ENCODE measurements at regions not wholly inside any gene's neighbourhood (a gene's known extent, or its start where the extent isn't known, plus 50 kb on each side); places are given as distances from the start of the nearest gene placed in this dataset.
"Not testable (repeated sequence)": the region's sequence is repeated elsewhere in the genome, so short reads cannot be mapped to it uniquely, and the experiment has no call there.

DNA sequence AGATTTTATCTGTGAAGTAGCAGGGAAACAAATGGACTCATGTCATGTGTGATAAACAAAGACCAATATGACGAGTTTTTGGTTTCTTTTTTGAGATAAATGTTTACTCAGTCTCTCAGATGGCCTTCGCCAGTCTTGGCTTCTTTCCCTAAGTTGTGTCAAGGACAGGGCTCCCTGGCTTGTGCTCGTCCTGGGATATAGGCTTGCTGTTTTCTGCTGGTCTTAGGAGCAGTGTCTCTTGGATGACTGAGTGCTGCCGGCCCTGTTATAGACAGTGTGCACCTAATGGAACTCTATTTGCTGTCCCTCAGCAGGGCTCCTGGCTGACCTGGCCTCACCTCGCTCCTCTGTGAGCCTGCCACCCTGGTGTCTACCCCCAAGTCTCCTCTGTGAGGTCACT lies 324.1 kb upstream of the SYNCRIP start:
- DNase-seq (ENCODE audit: low read depth in 2 of 2) = no peak

DNA sequence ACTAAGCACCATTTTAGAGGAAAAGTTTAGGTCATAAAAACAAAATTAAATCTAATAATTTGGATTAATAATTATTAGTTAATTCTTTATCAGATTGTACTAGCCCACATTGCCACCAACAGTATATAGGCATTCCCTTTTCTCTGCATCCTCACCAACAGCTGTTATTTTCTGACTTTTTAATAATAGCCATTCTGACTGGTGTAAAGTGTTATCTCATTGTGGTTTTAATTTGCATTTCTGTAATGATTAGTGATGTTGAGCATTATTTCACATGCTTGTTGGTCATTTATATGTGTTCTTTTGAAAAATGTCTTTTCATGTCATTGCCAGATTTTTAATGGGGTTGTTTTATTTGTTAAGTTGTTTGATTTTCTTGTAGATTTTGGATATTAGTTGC lies 319.1 kb upstream of the SYNCRIP start:
- DNase-seq (ENCODE audit: low read depth in 2 of 2) = no peak

DNA sequence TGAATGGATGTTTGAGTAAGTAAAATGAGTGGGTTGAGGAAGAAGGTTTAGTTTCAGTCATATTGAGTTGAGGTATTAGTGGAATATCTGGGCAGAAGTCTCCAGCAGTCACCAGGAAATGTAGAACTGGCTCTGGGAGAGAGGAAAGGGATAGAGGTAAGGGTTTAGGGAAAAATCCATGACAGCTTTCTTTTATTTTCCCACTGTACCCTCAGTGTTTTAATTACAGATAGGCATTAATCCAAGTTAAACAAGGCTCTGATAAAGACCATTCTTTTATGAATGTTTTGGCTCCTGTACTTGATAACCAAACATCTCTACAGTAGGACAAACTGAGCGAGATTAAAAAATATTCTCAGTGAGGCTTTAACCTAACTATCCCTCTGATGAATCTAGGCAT lies 318.4 kb upstream of the SYNCRIP start:
- DNase-seq (ENCODE audit: low read depth in 2 of 2) = no peak

DNA sequence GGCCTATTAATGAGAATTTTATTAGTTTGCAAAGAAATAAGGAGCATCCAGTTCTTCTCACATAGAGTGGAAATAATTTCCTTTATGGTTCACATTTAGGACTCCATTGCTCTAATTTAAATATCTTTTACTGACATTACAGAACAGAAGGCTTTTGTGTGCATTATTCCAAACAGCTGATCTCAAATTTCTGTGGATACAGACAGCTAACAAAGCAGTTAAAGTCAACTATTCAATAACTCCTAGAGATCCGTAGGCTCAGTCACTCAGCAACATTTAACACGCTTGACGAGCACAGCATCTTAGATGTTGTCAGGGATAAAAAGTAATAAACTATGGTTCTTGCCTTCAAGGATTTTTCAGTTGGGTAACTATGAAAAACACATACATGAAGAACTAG lies 305.8 kb upstream of the SYNCRIP start:
- no peak for DNase-seq (ENCODE audit: low read depth in 2 of 2)

DNA sequence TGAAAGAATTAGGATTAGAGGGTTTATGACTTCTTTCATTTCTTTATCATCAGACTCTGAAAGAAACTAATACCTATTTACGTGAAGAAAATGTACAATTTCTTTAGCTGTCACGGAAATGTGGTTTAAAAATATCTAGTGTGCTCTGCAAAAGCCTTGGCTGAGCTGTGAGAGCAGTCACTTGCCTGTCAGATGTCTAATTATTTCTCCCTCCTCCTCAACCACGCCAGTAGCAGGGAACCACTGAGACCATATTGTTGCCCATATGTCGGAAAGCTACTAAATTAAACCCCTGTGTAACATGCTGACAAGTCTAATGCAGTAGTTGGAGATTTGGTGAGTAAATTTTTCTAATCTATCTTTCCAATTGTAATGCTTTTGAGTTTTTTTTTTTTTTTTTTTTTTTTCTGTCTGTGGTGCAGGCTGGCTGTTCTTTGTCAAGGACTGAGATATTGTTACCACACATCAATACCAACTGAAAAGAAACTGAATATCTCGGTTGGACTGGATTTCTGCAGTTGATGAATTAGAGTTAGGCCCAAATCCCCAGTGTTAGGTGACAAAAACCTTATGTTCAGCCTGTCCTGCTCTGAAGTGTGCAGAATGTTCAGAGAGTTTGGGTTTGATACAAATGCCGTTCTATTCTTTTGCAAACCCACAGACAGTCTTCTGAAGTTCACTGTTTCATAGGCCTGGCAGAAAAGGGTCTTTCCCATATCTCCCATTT lies 302.9 kb upstream of the SYNCRIP start:
- no peak for DNase-seq (ENCODE audit: low read depth in 2 of 2)

DNA sequence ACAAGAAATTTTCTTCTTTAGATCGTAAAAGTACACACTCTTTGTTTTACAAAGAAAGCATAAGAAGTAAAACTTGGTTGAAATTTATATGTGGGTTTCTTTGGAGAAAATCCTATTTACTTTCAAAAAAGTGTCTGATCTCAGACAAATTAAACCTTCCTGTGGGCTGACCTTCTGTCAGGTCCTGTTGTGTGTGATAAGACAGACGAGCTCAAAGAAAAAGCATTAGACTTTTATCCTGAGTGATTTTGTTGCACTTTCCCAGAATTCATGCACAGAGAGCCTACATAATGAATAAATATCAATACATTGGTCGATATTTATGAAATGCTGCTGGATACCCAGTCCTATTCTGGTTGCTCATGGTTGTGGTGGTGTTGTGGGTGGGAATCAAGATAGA lies 302.1 kb upstream of the SYNCRIP start:
- DNase-seq (ENCODE audit: low read depth in 2 of 2) = no peak

DNA sequence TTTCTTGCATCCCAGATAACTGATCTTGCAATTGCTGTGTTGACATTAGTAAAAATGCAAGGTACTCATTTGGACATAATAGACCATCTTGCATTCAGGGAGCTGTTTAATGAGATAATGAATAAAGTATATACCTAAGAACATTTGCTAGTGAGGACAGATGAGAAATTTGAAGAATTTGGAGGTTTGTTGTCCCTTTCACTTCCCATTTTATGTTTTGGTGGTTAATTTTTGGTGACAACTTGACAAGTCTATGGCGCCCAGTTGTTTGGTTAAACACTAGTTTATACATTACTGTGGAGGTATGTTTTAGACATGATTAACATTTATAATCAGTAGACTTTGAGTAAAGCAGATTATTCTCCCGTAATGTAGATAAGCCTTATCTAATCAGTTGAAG lies 300.2 kb upstream of the SYNCRIP start:
- no peak for DNase-seq (ENCODE audit: low read depth in 2 of 2)

DNA sequence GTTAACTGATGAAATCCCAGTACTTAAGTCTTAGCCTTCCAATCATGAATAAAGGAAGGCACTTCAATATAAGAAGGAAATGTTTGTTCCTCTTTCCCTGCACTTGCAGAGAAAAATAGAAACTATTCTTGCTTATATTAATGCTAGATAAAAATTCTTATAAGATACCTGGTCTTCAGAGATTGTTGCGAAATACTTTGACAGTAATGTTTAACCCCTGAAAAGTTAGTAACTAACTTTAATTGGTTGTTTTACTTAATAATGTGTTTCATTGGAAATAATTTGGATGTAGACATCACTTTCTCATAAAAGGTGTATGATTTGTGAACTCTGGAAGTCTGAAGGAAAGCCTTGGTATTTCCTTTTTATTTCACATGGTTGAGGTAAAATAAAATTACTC lies 294.2 kb upstream of the SYNCRIP start:
- no peak for DNase-seq (ENCODE audit: low read depth in 2 of 2)

DNA sequence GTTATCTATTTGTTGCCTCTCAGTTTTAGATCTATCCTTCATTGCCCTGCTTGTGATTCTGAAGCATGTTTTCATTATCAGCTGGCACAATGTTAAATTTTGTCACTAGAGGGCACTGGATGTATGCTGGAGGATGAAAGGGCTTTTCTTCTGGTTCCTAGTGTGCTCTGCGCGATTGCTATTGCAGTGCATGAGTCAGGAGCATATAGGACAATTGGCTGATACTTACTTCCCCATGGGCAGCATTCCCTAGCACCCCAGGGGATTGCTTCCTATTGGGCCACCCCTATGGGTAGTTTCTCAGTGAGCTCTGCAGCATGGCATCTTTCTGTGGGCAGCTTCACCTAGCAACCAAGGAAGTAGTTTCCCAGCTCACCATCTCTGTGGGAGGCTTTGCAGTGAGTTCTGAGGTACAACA lies 280.3 kb upstream of the SYNCRIP start:
- DNase-seq (ENCODE audit: low read depth in 2 of 2) = no peak

DNA sequence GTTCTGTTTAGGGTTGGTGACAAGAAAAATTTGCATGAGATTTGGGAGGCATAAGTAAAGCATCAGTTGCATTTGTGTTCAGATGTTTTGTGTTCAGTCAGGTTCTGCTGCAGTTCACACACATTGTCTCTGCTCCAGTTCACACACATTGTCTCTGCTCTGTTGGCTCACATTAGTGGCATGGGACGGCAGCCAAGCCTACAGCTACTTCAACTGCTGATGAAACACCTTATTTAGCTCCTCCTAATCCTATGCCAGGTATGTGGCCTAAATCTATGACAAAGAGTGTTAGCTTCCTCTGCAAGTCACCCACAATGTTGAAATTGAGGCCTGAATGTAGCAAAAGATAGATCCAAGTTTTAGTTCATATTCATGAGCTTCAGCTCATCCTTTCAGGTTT lies 278.1 kb upstream of the SYNCRIP start:
- no peak for DNase-seq (ENCODE audit: low read depth in 2 of 2)

DNA sequence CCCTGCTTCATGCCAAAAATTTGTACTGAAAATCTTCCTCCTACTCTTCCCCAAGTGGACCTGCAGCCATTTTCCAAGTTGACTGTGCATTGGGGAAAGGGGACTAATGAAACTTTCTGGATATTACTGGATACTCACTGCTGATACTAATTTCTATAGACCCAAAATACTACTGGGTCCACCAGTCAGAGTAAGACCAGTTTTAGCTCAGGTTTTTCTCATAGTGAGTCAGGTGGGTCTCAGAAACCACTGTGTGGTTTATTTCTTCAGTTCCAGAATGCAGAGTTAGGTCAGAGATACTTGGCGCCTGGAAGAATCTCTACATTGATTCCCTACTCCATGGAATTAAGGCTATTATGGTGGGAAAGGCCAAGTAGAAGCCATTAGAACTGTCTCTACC lies 274.8 kb upstream of the SYNCRIP start:
- no peak for DNase-seq (ENCODE audit: low read depth in 2 of 2)

DNA sequence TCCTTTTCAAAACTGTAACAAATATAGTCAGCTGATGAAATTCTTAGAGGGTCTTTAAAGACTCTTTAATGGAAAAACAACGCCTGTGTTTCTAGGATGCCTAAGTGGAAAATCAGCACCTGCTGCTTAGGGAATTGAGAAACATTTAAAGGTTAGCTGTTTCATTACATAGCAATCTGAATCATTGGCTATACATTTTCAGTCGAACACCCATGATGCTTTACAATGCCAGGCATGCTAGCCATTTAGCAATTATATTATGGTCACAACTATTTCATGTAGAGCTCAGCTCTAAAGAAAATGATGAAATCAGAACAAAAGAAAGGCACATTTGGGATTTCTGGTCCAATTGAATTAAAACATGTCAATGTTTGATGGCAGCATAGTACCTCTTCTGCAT lies 270.3 kb upstream of the SYNCRIP start:
- no peak for DNase-seq (ENCODE audit: low read depth in 2 of 2)

DNA sequence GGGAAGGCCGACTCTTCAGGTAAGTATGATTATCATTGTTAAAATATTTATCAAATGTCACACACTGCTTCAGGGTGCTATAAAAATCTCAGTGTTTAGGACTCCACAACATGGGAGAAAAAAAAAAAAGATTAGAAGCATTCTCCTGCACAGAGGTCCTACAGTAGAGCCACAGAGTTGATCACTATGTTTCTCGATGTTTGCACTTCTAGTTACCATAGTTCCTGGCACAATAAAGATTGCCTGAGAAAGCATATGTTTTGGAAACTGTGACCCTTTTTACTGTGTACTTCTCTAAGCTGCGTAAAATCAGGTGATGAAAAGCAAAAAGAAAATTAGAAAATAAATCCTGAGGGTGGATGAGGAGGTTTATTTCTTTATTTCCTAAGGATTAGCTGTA lies 269.9 kb upstream of the SYNCRIP start:
- no peak for DNase-seq (ENCODE audit: low read depth in 2 of 2)

DNA sequence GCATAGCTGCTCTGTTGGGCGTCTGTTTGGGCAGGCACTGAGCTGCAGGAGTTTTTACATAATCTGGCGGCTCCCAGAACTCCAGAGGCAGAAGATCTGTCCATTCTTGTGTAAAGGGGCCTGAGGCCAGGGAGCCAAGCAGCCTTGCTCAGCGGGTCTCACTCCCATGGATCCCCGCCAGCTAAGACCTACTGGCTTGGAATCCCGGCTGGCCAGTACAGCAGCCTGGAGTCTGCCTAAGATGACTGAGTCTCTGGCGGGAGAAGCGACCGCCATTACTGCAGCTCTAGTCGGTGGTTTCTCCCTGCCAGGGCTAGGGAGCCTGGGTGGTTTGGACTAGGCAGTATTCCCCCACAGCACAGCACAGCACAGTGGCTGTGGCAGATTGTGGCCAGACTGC lies 268.4 kb upstream of the SYNCRIP start:
- DNase-seq (ENCODE audit: low read depth in 2 of 2) = no peak

DNA sequence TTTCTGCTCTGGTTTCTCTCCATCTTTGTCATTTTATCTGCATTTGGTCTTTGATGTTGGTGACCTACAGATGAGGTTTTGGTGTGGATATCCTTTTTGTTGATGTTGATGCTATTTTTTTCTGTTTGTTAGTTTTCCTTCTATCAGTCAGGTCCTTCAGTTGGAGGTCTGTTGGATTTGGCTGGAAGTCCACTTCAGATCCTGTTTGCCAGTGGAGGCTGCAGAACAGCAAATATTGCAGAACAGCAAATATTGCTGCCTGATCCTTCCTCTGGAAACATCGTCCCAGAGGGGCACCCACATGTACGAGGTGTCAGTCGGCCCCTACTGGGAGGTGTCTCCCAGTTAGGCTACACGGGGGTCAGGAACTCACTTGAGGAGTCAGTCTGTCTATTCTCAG lies 265.4 kb upstream of the SYNCRIP start:
- DNase-seq (ENCODE audit: low read depth in 2 of 2) = not testable (repeated sequence)

DNA sequence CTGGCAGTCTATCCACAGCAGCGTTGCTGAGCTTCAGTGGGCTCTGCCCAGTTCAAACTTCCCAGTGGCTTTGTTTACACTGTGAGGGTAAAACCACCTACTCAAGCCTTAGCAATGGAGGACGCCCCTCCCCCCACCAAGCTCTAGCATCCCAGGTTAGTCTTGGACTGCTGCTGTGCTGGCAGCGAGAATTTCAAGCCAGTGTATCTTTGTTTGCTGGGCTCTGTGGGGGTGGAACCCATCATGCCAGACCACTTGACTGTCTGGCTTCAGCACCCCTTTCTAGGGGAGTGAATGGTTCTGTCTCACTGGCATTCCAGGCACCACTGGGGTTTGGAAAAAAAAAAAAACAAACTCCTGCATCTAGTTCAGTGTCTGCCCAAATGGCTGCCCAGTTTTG lies 249.7 kb upstream of the SYNCRIP start:
- no peak for DNase-seq (ENCODE audit: low read depth in 2 of 2)

DNA sequence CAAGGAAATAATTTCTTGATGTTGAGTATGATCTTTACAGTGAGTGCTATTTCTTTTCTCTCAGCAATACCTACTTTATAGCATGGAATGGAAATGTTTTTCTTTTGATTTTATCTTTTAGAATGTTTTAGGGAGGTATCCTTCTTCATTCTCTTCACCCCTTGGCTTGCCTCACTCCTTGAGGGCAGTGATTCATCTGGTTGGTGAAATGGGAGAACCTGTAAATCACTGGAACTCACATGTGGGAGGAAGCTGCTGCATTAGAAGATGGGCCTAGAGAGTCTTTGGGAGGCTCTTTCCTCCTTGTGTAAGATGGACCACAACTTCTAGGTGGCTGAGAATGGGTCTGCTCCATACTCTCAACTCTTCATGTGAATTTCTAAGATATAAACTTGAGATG lies 244.8 kb upstream of the SYNCRIP start:
- no peak for DNase-seq (ENCODE audit: low read depth in 2 of 2)

DNA sequence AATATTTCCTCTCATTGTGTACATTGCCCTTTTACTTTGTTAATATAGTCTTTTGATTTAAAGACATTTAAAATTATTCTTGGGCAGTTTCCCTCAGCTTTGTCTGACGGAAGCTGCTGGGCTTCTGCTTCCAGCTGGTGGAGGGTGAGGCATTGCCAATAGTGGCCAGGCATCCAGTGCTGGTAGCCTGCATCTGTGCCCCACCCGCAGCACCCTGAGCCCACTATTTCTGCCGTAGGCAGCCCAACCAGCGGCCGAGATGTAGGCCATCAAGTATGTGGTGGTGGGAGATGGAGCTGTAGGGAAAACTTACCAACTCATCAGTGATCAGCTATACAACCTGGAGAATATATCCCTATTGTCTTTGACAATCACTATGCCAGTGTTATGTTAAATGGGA lies 226.0 kb upstream of the SYNCRIP start:
- no peak for DNase-seq (ENCODE audit: low read depth in 2 of 2)

DNA sequence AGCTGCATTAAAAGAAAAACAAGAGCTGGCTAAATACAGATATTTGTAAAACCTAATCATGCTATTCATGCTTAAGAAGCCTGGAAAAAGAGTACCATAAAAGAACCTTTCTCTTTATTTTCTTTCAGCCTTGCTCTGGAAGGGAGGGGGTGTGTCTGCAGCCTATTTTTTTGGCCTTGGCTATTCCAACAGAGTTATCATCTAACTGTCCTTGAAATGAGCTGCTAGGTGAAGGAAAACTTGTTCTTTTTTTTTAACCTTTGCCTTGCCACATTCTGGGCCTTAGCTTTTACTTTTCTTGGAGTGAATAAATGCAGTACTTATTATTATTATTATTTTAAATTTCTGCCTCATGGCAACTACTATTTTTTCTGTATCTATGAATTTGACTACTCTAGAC lies 224.9 kb upstream of the SYNCRIP start:
- DNase-seq (ENCODE audit: low read depth in 2 of 2) = no peak

DNA sequence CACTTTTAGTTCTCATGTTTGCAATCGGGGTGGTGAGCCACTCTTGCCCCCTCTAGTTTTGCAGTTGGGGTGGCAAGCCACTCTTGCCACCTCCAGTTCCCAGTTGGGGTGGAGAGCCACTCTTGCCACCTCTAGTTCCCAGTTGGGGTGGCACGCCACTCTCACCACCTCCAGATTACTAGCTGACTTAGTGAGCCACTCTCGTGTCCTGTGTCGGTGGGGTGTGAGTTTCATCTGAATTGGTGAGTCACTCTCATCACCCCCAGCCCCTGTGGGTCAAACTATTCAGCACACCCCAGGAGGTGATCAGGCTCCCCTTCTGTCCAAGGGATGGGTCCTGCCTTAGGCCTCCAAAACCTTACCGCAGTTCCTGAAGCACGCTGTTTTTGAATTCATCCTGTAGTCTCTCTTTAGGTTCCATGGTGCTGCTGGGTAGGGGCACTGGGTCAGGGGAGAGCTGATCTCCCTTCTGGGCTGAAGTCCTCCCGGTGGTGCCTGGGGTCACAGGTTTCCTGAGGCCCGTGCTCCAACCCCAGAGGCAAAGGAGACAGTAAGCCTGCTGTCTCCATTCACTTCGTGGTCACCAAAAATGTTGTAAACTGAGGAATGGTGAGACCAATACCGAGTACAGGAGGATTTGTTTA lies 224.2 kb upstream of the SYNCRIP start:
- no peak for DNase-seq (ENCODE audit: low read depth in 2 of 2)

DNA sequence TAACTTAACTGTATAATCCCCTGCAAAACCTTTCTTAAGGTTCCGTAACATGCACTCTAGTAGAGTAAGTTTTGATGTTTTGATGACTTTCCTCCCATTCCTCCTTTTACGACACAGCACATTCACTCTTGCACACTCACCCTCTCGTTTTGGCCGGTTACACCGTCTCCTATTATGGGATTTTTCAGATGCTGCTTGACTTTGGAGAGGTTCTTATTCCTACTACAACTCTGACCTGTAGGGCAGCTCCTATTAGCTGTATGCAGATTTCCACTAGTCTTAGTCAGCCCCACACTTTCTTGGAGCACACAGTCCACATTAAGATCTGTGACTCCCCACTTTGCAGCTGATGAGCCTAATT lies 223.7 kb upstream of the SYNCRIP start:
- DNase-seq (ENCODE audit: low read depth in 2 of 2) = no peak

DNA sequence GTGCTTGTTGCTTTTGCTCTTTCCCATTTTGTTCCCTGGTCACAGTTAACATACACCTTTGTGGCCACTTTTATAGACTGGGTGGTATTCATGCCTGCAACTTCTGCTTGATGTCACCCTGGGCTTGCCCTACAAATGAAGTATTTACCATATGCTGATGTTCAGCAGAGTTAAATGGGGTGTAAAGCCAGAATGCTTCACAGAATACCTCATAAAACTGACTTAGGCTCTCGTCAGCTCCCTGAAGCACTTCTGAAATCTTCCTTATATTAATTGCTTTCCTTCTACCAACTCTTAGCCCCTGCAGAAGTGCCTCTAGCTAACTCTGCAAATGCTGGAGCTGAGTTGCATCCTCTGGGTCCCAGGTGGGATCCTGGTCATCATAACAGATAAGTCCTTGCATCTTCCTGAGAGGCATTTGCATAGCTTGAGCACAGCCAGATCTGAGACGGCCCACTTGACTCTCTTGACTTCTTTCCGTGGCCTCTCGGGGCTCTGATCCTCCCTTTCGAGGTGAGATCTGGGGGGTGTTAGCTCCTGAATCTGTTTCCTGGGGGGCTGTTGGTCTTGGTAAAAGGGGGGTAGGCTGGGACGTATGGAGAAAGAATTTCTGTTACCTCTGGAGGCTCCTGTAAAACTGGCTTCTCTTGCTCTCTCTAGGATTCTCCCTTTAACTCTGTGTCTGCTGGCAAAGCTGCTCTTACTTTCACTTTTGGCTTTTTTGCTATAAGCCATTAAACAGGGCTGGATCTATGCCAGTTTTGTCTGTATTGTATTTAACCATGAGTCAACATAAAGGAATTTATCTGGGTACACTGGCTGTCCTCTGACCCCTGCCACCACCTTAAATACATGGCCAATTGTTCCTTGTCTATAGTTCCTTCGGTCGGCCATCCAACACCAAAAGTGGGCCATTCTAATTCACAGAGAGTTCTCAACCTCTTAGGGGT lies 223.0 kb upstream of the SYNCRIP start:
- DNase-seq (ENCODE audit: low read depth in 2 of 2) = no peak
